B cell (primary cell): ENCODE measurements at regions not wholly inside any gene's neighbourhood (a gene's known extent, or its start where the extent isn't known, plus 50 kb on each side); places are given as distances from the start of the nearest gene placed in this dataset.
"Not testable (repeated sequence)": the region's sequence is repeated elsewhere in the genome, so short reads cannot be mapped to it uniquely, and the experiment has no call there.

Experiments used
- ATAC-seq: fragments of 200-7000 bp; cut with Tn5 transposase; one replicate; pipeline ENCODE4 v1.10.0; 2021; ENCODE audit warnings: low read depth, mild to moderate bottlenecking, moderate number of reproducible peaks, moderate library complexity
- CTCF ChIA-PET: fragments of 350-600 bp; sonication (Branson Sonifier 250); formaldehyde crosslinking; loops from one replicate; lab custom pipeline; 2021; ENCODE audit warnings: antibody characterized with exemption, inconsistent platforms; lab: Charles Lee
- POLR2A ChIA-PET: fragments of 350-600 bp; sonication (Branson Sonifier 250); formaldehyde crosslinking; loops from one replicate; lab custom pipeline; 2021; ENCODE audit warnings: antibody characterized with exemption; lab: Charles Lee
- DNase-seq: peaks from one replicate; pipeline ENCODE4 v3.0.0; 2013
- H2AFZ ChIP-seq: 2 replicates; pipeline ENCODE4 v1.6.1; 2012; ENCODE audit warnings: mild to moderate bottlenecking, low read depth, low read length; ENCODE audit not compliant: insufficient read depth, poor library complexity, severe bottlenecking
- H3K27ac ChIP-seq, 2 donors: 1 replicate in 1 of 2; 2 replicates in 1 of 2; pipeline ENCODE4 v1.5.1; 2012 to 2013; ENCODE audit warnings: low read length in 2 of 2, mild to moderate bottlenecking in 2 of 2, moderate library complexity in 1 of 2
- H3K27me3 ChIP-seq, 4 experiments: fragments of 200-600 bp in 1 of 4; sonication (generic) in 1 of 4; replicated peaks in 1 of 4; 1 replicate in 2 of 4; 2 replicates in 2 of 4; pipeline versions ENCODE4 v1.6.1 to v1.7.0; 2013 to 2016; ENCODE audit warnings: low read length in 3 of 4, mild to moderate bottlenecking in 2 of 4, mixed read lengths in 1 of 4, moderate library complexity in 1 of 4; ENCODE audit not compliant: insufficient read depth in 4 of 4, control insufficient read depth in 3 of 4; ENCODE audit errors: control extremely low read depth in 1 of 4
- H3K36me3 ChIP-seq, 2 experiments: replicated peaks in 1 of 2; 1 replicate in 1 of 2; 2 replicates in 1 of 2; pipeline versions ENCODE4 v1.6.1 to v1.7.1; 2013; ENCODE audit warnings: low read length in 1 of 2; ENCODE audit not compliant: insufficient read depth in 2 of 2, control insufficient read depth in 1 of 2; ENCODE audit errors: control extremely low read depth in 1 of 2, extremely low read depth in 1 of 2
- H3K4me1 ChIP-seq, 2 donors: fragments of 200-600 bp in 1 of 2; sonication (generic) in 1 of 2; 1 replicate in 1 of 2; 2 replicates in 1 of 2; pipeline versions ENCODE4 v1.5.1 to v1.6.1; 2013 to 2017; ENCODE audit warnings: low read length in 2 of 2; ENCODE audit not compliant: control insufficient read depth in 2 of 2, insufficient read depth in 2 of 2
- H3K4me2 ChIP-seq: replicated peaks from 2 replicates; pipeline ENCODE3; 2012; ENCODE audit warnings: mild to moderate bottlenecking, low read depth, low read length; ENCODE audit not compliant: poor library complexity, severe bottlenecking
- H3K4me3 ChIP-seq, 5 experiments: fragments of 200-600 bp in 1 of 5; sonication (generic) in 1 of 5; 1 replicate in 3 of 5; 2 replicates in 2 of 5; pipeline versions ENCODE4 v1.5.1 to v1.7.0; 2011 to 2016; ENCODE audit warnings: low read length in 4 of 5, mild to moderate bottlenecking in 4 of 5, low read depth in 2 of 5, control low read depth in 1 of 5, moderate library complexity in 1 of 5; ENCODE audit not compliant: insufficient read depth in 1 of 5; ENCODE audit errors: control extremely low read depth in 1 of 5, extremely low read depth in 1 of 5
- H3K79me2 ChIP-seq: fragments of 200-600 bp; sonication (generic); one replicate; pipeline ENCODE4 v1.6.0; 2016; ENCODE audit warnings: low read length; ENCODE audit not compliant: control insufficient read depth, insufficient read depth
- H3K9ac ChIP-seq: fragments of 200-600 bp; sonication (generic); 2 replicates; pipeline ENCODE4 v1.6.1; 2017; ENCODE audit warnings: mild to moderate bottlenecking, low read length, moderate library complexity
- H3K9me3 ChIP-seq, 3 donors: one replicate each; pipeline versions ENCODE4 v1.6.1 to v1.7.1; 2013; ENCODE audit warnings: low read length in 2 of 3; ENCODE audit not compliant: control insufficient read depth in 2 of 3, insufficient read depth in 1 of 3; ENCODE audit errors: control extremely low read depth in 1 of 3
- H4K20me1 ChIP-seq: 2 replicates; pipeline ENCODE4 v1.6.0; 2012; ENCODE audit warnings: mild to moderate bottlenecking, low read length; ENCODE audit not compliant: insufficient read depth, control insufficient read depth, poor library complexity, severe bottlenecking
- H3K27ac Mint-ChIP-seq: one replicate; pipeline ENCODE4 v1.8.0; 2021; ENCODE audit warnings: mixed read lengths
- H3K27me3 Mint-ChIP-seq: one replicate; pipeline ENCODE4 v1.8.0; 2021; ENCODE audit warnings: mixed read lengths
- H3K4me1 Mint-ChIP-seq: one replicate; pipeline ENCODE4 v1.8.0; 2021; ENCODE audit warnings: mixed read lengths
- H3K4me3 Mint-ChIP-seq: one replicate; pipeline ENCODE4 v1.8.0; 2021; ENCODE audit warnings: mixed read lengths
- H3K9me3 Mint-ChIP-seq: one replicate; pipeline ENCODE4 v1.8.0; 2022; ENCODE audit warnings: mixed read lengths; ENCODE audit not compliant: insufficient read depth
- EZH2 ChIP-seq: IDR thresholded peaks from 2 replicates; pipeline ENCODE4 v1.6.1; 2012; ENCODE audit warnings: borderline replicate concordance, low read depth, mild to moderate bottlenecking, moderate library complexity, low read length; ENCODE audit not compliant: insufficient read depth, poor library complexity, severe bottlenecking
- WGBS: methylation state at CpG from one replicate; pipeline ENCODE4 v1.1.5; 2013; ENCODE audit warnings: missing lambda C conversion rate; ENCODE audit not compliant: insufficient coverage; 5-methylcytosine and 5-hydroxymethylcytosine counted together
- intact Hi-C: fragments of 100-400 bp; cut with micrococcal nuclease; formaldehyde crosslinking; loops from one replicate; pipeline ENCODE4 v1.10.0; 2022
- TF ChIP-seq, protein P1 (sequence below): fragments of 200-600 bp; IDR thresholded peaks from one replicate; pipeline ENCODE4 v1.8.0; 2022; ENCODE audit warnings: antibody characterized with exemption, mild to moderate bottlenecking

DNA sequence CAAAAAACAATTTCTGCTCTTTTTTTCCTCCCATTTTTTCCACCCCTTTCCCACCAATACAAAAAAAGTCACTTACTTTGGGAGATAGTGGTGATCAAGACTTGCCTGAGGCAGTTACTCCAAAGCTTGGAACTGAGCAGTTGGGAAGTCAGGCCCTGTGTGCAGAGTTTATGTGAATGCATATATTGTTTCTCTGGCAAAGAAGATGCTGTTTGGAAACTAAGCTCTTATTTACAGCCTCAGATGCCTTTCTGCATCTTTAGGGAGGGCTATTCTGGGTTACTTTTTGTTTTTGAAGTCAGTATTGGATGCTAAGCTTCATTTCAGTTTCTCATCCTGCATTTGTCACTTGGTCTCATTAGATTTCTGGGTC, 136.3 kb downstream of the ZNF330 start:
- H3K9ac ChIP-seq, result no peak overlapping the region
- H3K79me2 ChIP-seq, result no peaks in the 10 kb centered on the region
- H3K9me3 ChIP-seq, result no peaks in the 10 kb centered on the region
- DNase-seq, result no peak
- H3K4me3 Mint-ChIP-seq, result no peak overlapping the region
- no peaks in the 10 kb centered on the region for H3K4me1 ChIP-seq
- H3K9me3 Mint-ChIP-seq, result peaks cover 9% of the 10 kb centered on the region
- no peaks in the 10 kb centered on the region for H3K27me3 ChIP-seq
- TF ChIP-seq, protein P1, sequence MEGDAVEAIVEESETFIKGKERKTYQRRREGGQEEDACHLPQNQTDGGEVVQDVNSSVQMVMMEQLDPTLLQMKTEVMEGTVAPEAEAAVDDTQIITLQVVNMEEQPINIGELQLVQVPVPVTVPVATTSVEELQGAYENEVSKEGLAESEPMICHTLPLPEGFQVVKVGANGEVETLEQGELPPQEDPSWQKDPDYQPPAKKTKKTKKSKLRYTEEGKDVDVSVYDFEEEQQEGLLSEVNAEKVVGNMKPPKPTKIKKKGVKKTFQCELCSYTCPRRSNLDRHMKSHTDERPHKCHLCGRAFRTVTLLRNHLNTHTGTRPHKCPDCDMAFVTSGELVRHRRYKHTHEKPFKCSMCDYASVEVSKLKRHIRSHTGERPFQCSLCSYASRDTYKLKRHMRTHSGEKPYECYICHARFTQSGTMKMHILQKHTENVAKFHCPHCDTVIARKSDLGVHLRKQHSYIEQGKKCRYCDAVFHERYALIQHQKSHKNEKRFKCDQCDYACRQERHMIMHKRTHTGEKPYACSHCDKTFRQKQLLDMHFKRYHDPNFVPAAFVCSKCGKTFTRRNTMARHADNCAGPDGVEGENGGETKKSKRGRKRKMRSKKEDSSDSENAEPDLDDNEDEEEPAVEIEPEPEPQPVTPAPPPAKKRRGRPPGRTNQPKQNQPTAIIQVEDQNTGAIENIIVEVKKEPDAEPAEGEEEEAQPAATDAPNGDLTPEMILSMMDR, result no peak
- no peak for TF ChIP-seq EZH2
- H3K36me3 ChIP-seq, result no peaks in the 10 kb centered on the region
- H3K27ac Mint-ChIP-seq, result no peak overlapping the region
- no peaks in the 10 kb centered on the region for H3K27me3 Mint-ChIP-seq
- H4K20me1 ChIP-seq, result no peaks in the 10 kb centered on the region
- CTCF ChIA-PET, result interaction anchor here (0.7 kb wide), 1 partner anchor 557 kb away, joined by 3 read pairs; no protein-coding TSS in a partner anchor
- H3K4me1 Mint-ChIP-seq, result no peaks in the 10 kb centered on the region
- no peak overlapping the region for H3K4me2 ChIP-seq
- H3K4me3 ChIP-seq, result no peak overlapping the region
- no peak overlapping the region for H2AFZ ChIP-seq
- intact Hi-C loops, result no loop called here
- POLR2A ChIA-PET, result no interaction called here
- H3K27ac ChIP-seq, result no peak overlapping the region
- no peak for ATAC-seq

DNA sequence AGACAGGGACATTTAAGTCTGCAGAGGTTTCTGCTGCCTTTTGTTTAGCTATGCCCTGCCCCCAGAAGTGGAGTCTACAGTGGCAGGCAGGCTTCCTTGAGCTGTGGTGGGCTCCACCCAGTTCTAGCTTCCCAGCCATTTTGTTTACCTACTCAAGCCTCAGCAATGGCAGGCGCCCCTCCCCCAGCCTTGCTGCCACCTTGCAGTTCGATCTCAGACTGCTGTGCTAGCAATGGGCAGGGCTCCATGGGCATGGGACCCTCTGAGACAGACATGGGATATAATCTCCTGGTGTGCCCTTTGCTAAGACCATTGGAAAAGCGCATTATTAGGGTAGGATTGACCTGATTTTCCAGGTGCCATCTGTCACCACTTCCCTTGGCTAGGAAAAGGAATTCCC, 147.5 kb downstream of the ZNF330 start:
- H3K27ac ChIP-seq, H3K4me2 ChIP-seq, H3K4me3 Mint-ChIP-seq, H3K27me3 Mint-ChIP-seq, H3K4me1 ChIP-seq, H3K4me3 ChIP-seq, H3K79me2 ChIP-seq, H4K20me1 ChIP-seq, H3K27ac Mint-ChIP-seq, H3K9me3 Mint-ChIP-seq, H3K9me3 ChIP-seq, intact Hi-C loops, POLR2A ChIA-PET, H3K9ac ChIP-seq, CTCF ChIA-PET, H3K27me3 ChIP-seq, ATAC-seq, DNase-seq, H2AFZ ChIP-seq, H3K36me3 ChIP-seq, H3K4me1 Mint-ChIP-seq: not testable (repeated sequence)
- 91% methylated on average over 3 of the region's 3 CpGs for WGBS
